NCI-H1417 treated with DMSO at 0.1 percent for 48 hours (cell line): ENCODE measurements at regions not wholly inside any gene's neighbourhood (a gene's known extent, or its start where the extent isn't known, plus 50 kb on each side); places are given as distances from the start of the nearest gene placed in this dataset.
"Not testable (repeated sequence)": the region's sequence is repeated elsewhere in the genome, so short reads cannot be mapped to it uniquely, and the experiment has no call there.

Experiments
- DNase-seq: peaks from one replicate; lab custom pipeline; 2025; lab: John Stamatoyannopoulos, UW

- DNase-seq = no peak
Measured at GRCh38 chr5:105922080-105922479, 1748.7 kb downstream of the EFNA5 start.

GRCh38 chr5:105917189-105917588 is 1753.5 kb downstream of the EFNA5 start:
- DNase-seq = no peak

GRCh38 chr5:105907016-105907415 is 1763.7 kb downstream of the EFNA5 start:
- no peak for DNase-seq

GRCh38 chr5:105905392-105905791 is 1765.3 kb downstream of the EFNA5 start:
- DNase-seq = no peak

GRCh38 chr5:105903069-105903468 is 1767.7 kb downstream of the EFNA5 start:
- DNase-seq = no peak

- no peak for DNase-seq
Measured at GRCh38 chr5:105899726-105900125, 1771.0 kb downstream of the EFNA5 start.

GRCh38 chr5:105898183-105898582 is 1772.6 kb downstream of the EFNA5 start:
- no peak for DNase-seq

- DNase-seq = no peak
Measured at GRCh38 chr5:105885266-105885665, 1785.5 kb downstream of the EFNA5 start.

- DNase-seq = no peak
Measured at GRCh38 chr5:105882956-105883481, 1787.7 kb downstream of the EFNA5 start.

GRCh38 chr5:105878402-105878801 is 1792.3 kb downstream of the EFNA5 start:
- no peak for DNase-seq

- DNase-seq = no peak
Measured at GRCh38 chr5:105877592-105877991, 1793.1 kb downstream of the EFNA5 start.

GRCh38 chr5:105874316-105874715 is 1796.4 kb downstream of the EFNA5 start:
- DNase-seq = no peak

GRCh38 chr5:105872569-105873270 is 1798.0 kb downstream of the EFNA5 start:
- DNase-seq = no peak

GRCh38 chr5:105868038-105868780 is 1802.5 kb downstream of the EFNA5 start:
- no peak for DNase-seq

- no peak for DNase-seq
Measured at GRCh38 chr5:105865834-105866233, 1804.9 kb downstream of the EFNA5 start.

- DNase-seq = not testable (repeated sequence)
Measured at GRCh38 chr5:105859350-105859749, 1811.4 kb downstream of the EFNA5 start.

GRCh38 chr5:105849701-105850100 is 1821.0 kb downstream of the EFNA5 start:
- no peak for DNase-seq

- no peak for DNase-seq
Measured at GRCh38 chr5:105840800-105841199, 1829.9 kb downstream of the EFNA5 start.

- DNase-seq = no peak
Measured at GRCh38 chr5:105836887-105837286, 1833.8 kb downstream of the EFNA5 start.

- DNase-seq = no peak
Measured at GRCh38 chr5:105836268-105836667, 1834.5 kb downstream of the EFNA5 start.

GRCh38 chr5:105828821-105829220 is 1841.9 kb downstream of the EFNA5 start:
- DNase-seq = no peak

- DNase-seq = no peak
Measured at GRCh38 chr5:105821800-105822199, 1848.9 kb downstream of the EFNA5 start.

GRCh38 chr5:105817914-105818313 is 1852.8 kb downstream of the EFNA5 start:
- DNase-seq = no peak
